22Rv1 (cell line): ENCODE measurements at regions not wholly inside any gene's neighbourhood (a gene's known extent, or its start where the extent isn't known, plus 50 kb on each side); places are given as distances from the start of the nearest gene placed in this dataset.

Experiments used
- H3K27ac ChIP-seq: fragments of 450-650 bp; 2 replicates; pipeline ENCODE4 v1.5.1; 2017
- CTCF ChIP-seq: fragments of 450-650 bp; IDR thresholded peaks from 2 replicates; pipeline ENCODE4 v1.5.1; 2017; ENCODE audit warnings: mild to moderate bottlenecking
- ZFX ChIP-seq: fragments of 450-650 bp; IDR thresholded peaks from 2 replicates; pipeline ENCODE4 v1.6.1; 2017; ENCODE audit warnings: antibody characterized with exemption, borderline replicate concordance

DNA sequence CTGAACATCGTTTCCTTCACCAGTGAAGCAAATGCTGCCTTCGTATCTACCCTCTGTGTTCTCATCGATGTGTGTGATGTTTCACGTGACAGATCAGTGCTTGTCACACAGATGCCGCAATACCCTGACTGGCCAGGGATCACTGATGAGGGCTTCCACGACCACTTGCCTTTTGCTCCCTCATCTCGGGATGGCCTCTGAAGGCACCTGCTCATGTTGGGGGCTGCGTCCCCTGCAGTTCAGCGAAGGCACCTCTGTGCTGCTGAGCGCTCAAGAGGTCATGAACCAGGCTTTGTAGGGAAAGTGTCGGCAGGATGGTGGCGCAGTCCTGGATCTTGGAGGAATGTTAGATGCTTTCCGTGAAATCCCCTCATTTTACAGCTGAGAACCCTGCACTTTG is 79.2 kb upstream of the KLF13 start:
- H3K27ac ChIP-seq = no peak overlapping the region
- no peak for TF ChIP-seq CTCF

DNA sequence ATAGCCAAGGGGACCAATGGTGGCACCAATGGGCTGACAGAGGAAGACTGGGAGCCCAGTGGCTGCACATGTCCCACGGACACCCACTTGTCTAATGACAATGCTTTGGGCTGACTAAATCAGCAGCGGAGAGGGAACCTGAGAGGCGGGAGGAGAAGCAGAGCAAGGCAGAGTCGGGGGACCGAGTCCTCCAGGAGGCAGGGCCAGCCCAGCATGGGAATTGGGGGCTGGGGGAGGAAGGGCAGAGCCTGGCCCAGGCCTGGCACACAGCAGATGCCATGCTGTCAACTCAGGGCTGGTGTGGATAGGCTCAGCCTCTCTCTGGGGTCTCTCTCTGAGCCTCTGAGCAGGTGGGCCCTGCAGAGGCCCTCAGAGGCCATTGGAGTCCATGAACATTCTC is 78.4 kb upstream of the KLF13 start:
- TF ChIP-seq ZFX (no peak), CTCF (no peak)
- no peak overlapping the region for H3K27ac ChIP-seq

GRCh38 chr15:31248951-31249350 is 77.7 kb upstream of the KLF13 start:
- H3K27ac ChIP-seq = no peak overlapping the region
- TF ChIP-seq ZFX (no peak), CTCF (no peak)

DNA sequence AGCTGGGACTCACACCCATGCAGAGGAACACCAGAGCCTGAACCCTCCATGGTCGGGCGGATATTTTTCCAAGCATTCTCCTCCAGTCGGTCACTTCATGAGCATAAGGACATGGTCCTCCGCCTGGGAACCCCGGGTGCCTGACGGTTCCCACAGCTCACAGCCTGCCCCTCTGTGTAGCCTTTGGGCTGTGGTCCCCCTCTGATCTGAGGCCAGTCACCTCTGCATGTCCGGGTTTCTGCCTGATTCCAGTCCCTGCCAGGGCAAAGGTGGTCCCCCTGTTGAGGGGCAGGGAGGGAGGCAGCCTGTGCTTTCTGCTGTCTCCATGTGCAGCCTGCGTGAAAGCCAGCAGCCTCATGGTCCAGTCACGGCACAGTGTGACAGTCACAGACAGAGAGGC is 76.6 kb upstream of the KLF13 start:
- TF ChIP-seq ZFX = no peak
- TF ChIP-seq CTCF = no peak
- no peak overlapping the region for H3K27ac ChIP-seq

DNA sequence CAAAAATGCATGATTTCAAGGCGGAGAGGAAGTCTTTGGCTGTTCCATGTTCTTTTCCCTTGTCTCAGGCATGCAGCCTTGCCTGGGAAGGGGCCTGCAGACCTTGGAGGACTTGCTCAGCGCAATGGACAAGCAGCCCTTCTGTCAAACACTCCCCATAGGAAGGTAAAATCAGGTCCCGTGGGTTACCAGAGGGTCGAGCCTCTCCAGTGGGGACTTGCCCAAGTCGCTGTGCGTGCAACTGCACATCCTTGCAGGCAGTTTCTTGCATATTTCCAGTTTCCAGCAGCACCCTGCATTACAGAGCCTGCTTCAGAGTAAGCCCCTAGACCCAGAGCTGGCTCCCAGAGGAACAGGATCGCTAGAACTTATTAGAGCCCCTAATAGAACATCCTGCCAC is 75.5 kb upstream of the KLF13 start:
- TF ChIP-seq CTCF (no peak), ZFX (no peak)
- H3K27ac ChIP-seq = no peak overlapping the region

- H3K27ac ChIP-seq = no peak overlapping the region
- no peak for TF ChIP-seq ZFX
- TF ChIP-seq CTCF = no peak
Observed at GRCh38 chr15:31252171-31252785, 74.4 kb upstream of the KLF13 start.

- TF ChIP-seq CTCF = no peak
- TF ChIP-seq ZFX = no peak
- H3K27ac ChIP-seq = no peak overlapping the region
Observed at GRCh38 chr15:31254431-31255175, 72.0 kb upstream of the KLF13 start.
